Hematopoietic multipotent progenitor cell treated with erythropoietin and hydrocortisone succinate and interleukin-3 and kit ligand, for 4 days (in vitro differentiated cells): ENCODE measurements at regions not wholly inside any gene's neighbourhood (a gene's known extent, or its start where the extent isn't known, plus 50 kb on each side); places are given as distances from the start of the nearest gene placed in this dataset.
A peak's percentile ranks its signal among the peaks of the same experiment; 100 is the strongest.

Source experiments
- DNase-seq: peaks from one replicate; pipeline ENCODE4 v3.0.0-alpha.2; 2015

- no peak for DNase-seq
These were observed 67.9 kb upstream of the ESRRB start for GRCh38 chr14:76307786-76308780.

DNA sequence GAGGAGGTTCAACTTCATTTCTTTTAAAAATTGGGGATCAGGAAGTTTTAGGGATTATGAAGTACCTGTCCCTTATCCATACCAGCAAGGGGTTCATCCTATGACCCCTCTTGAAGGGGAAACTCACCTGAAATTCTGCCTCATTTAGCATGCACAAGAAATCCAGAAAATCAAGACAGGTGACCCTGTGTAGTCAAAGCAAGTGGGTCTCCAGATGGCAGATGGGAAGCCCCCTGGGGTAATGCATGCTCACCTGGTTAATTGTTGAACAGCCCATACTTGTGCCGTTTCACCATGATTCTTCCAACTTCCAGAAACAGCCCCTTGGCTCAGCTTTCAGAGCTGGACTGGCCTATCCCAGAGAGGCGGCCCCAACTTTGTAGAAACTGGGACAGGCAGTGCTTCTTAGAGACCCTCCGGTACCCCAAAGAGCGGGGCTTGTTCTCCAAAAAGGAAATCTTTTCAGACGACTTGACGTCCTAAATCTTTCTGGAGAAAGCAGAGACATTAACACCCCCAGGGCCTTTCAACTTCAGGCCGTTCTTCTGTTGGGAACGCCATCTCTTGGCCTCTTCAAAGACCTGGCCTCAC, 66.3 kb upstream of the ESRRB start:
- no peak for DNase-seq

- DNase-seq: no peak
These were observed 64.7 kb upstream of the ESRRB start for GRCh38 chr14:76311079-76311758.

DNA sequence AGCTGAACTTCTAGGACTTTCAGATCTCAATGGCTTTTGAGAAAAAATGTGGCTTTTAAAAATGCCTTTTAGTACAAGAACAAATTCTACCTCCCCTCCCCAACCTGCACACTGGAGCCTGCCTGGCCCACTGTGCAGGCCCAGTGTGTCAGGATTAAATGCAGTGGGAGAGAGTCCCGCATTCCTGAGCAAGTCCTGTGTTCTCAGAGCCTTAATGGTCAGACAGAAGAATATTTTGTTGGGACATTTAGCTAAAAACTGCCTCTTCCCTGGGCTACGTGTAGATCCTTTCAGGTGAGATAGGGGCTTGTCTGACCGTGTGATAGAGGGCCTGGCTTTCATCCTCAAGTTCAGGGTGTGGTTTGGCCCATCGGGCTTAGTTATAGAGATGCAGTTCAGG, 63.1 kb upstream of the ESRRB start:
- no peak for DNase-seq

GRCh38 chr14:76313303-76313702, 62.6 kb upstream of the ESRRB start:
- no peak for DNase-seq

DNA sequence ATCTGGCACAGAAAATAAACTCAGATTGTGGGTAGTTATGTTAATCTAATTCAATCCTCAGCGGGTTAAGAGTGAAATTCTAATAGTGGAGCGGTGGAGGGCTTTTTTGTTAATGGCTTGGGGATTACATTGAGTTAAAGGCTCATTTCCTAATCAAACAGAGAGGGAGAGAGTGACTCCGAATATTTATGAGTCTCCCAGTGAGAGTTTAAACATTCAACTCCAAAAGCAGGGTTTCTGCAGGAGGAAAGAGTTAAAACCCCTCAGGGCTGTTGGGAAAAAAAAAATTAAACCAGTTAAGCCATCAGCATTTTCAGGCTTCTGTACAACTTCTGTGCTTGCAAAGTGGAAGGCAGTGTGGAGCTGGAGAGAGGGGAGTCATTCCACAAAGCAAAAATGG, 62.1 kb upstream of the ESRRB start:
- no peak for DNase-seq

DNA sequence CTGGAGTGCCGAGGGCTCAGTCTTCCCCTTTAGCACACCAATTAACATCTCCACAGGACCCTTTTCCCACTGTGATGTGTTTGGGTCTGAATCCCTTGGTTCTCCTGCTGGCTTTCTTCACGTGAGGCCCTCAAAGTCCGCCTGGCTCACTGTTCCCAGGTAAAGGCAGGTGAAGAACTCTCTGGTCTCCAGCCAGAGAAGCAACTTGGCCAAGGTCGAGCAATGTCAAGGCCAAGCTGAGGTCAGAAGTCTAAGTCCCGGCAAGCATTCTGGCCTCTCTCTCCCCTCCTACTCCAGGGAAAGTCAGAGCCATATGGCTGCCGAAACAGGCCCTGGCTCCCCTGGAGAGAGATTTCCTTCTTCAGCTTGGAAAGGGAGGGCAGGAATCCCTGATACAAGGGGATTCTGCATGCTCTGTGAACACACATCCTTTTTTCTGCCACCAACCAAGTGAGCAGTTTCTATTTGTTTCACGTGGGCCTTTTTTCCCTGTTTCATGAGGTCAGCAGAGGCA, 61.4 kb upstream of the ESRRB start:
- DNase-seq: no peak

DNA sequence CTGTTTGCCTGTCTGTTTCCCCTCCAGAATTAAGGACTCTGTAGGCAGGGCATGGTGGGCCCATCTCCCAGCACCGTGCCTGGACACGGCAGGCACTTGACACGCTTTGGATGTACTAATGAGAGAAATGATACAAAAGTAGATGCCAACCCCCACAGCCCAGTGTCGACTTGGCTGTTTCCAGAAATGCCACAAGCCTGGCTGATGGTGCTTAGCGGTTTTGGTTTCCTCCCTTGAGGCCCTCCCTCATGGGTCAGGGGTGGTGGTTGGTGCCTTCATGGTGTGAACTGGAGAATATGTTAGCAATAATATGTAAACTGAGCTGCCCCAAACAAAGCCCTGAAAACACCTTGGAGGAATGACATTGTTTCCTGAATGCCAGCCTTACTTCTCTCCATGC, 55.5 kb upstream of the ESRRB start:
- peak; percentile 60 for DNase-seq

GRCh38 chr14:76320975-76321374, 55.0 kb upstream of the ESRRB start:
- no peak for DNase-seq

- no peak for DNase-seq
These were observed 53.2 kb upstream of the ESRRB start for GRCh38 chr14:76322594-76323220.

DNA sequence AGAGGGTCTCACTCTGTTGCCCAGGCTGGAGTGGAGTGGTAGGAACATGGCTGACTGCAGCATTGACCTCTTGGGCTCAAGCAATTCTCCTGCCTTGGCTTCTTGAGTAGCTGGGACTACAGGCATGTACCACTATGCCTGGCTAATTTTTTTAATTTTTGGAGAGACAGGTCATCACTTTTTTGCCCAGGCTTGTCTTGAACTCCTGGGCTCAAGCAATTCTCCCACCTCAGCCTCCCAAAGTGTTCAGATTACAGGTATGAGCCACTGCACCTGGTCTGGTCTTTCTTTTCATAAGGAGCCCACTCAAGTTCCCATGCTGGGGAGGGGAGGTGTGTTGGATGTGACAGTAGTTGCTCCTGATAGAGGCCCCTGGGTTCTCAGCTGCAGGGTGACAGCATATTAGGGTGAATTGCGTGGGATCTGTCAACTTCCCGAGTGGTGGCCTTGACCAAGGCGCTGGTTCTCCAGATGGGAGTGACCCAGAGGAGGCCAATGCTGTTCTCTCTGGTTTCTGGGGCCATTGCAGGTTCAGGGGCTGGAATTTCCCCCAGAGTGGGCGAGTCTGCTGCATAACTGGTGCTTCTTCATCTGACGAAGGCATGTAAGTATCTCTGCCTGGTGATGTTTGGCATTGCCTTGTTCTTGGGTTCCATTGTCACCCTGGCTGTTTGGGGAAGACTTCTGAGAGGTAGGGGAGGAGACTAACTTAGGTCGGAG, 52.4 kb upstream of the ESRRB start:
- no peak for DNase-seq

- no peak for DNase-seq
These were observed 51.8 kb upstream of the ESRRB start for GRCh38 chr14:76324133-76324532.
